GM12873 (cell line): ENCODE measurements at regions not wholly inside any gene's neighbourhood (a gene's known extent, or its start where the extent isn't known, plus 50 kb on each side); places are given as distances from the start of the nearest gene placed in this dataset.

Experiments
- CTCF ChIP-seq: IDR thresholded peaks from 2 replicates; pipeline ENCODE4 v1.5.1; 2012; ENCODE audit warnings: low read depth, mild to moderate bottlenecking, moderate library complexity, low read length, control low read depth; ENCODE audit not compliant: insufficient read depth; ENCODE audit errors: missing control alignments

- TF ChIP-seq CTCF: no peak
These were observed 245.8 kb upstream of the MAP3K1 start for GRCh38 chr5:56569566-56569965.

- TF ChIP-seq CTCF: no peak
These were observed 246.3 kb upstream of the MAP3K1 start for GRCh38 chr5:56569076-56569475.

GRCh38 chr5:56567278-56567677 lies 248.1 kb upstream of the MAP3K1 start:
- TF ChIP-seq CTCF: no peak

- TF ChIP-seq CTCF: no peak
These were observed 248.7 kb upstream of the MAP3K1 start for GRCh38 chr5:56566374-56567249.

- TF ChIP-seq CTCF: no peak
These were observed 249.7 kb upstream of the MAP3K1 start for GRCh38 chr5:56565644-56566043.

- no peak for TF ChIP-seq CTCF
These were observed 250.1 kb upstream of the MAP3K1 start for GRCh38 chr5:56565283-56565615.

GRCh38 chr5:56564541-56565282 lies 250.6 kb upstream of the MAP3K1 start:
- no peak for TF ChIP-seq CTCF
